Ascending aorta (tissue), 2 donors: ENCODE measurements at regions not wholly inside any gene's neighbourhood (a gene's known extent, or its start where the extent isn't known, plus 50 kb on each side); places are given as distances from the start of the nearest gene placed in this dataset.

Experiments
- DNase-seq, 2 donors: peaks; one replicate each; pipeline ENCODE4 v3.0.0-alpha.2; 2019; ENCODE audit warnings: low spot score in 2 of 2
- H3K27ac ChIP-seq, 2 donors: fragments of 200-600 bp; sonication (generic); one replicate each; pipeline ENCODE4 v1.5.1; 2016 to 2017; ENCODE audit warnings: mild to moderate bottlenecking in 1 of 2
- H3K27me3 ChIP-seq: fragments of 200-600 bp; sonication (generic); one replicate; pipeline ENCODE4 v1.5.1; 2017
- H3K36me3 ChIP-seq, 2 donors: fragments of 200-600 bp; sonication (generic); one replicate each; pipeline ENCODE4 v1.5.1; 2016
- H3K4me1 ChIP-seq, 2 donors: fragments of 200-600 bp; sonication (generic); one replicate each; pipeline ENCODE4 v1.5.1; 2016 to 2017; ENCODE audit warnings: mild to moderate bottlenecking in 1 of 2
- H3K4me3 ChIP-seq, 2 donors: fragments of 200-600 bp; sonication (generic); one replicate each; pipeline ENCODE4 v1.5.1; 2016 to 2017; ENCODE audit warnings: mild to moderate bottlenecking in 1 of 2
- H3K9me3 ChIP-seq, 2 donors: fragments of 200-600 bp; sonication (generic); one replicate each; pipeline ENCODE4 v1.5.1; 2016
- CTCF ChIP-seq, 3 experiments: fragments of 200-600 bp in 2 of 3; fragments of 450-650 bp in 1 of 3; sonication (generic) in 2 of 3; IDR thresholded peaks; one replicate each; pipeline ENCODE4 v1.5.1; 2016 to 2019; ENCODE audit warnings: antibody characterized with exemption in 3 of 3, mild to moderate bottlenecking in 1 of 3, moderate library complexity in 1 of 3
- intact Hi-C: fragments of 100-400 bp; cut with DNase I; formaldehyde crosslinking; loops from one replicate; pipeline ENCODE4 v1.15.1; 2023

GRCh38 chr1:239819756-239820250, 271.9 kb upstream of the FMN2 start:
- no peaks in the 10 kb centered on the region for H3K27me3 ChIP-seq
- intact Hi-C loops = no loop called here
- no peak overlapping the region for H3K27ac ChIP-seq
- H3K4me3 ChIP-seq = no peak overlapping the region
- peaks cover 3 to 9% of the 10 kb centered on the region in 2 donors for H3K4me1 ChIP-seq
- TF ChIP-seq CTCF (IDR thresholded peaks at IDR 0.05) = no peak
- no peaks in the 10 kb centered on the region for H3K9me3 ChIP-seq
- DNase-seq = no peak
- H3K36me3 ChIP-seq = no peaks in the 10 kb centered on the region

- Histone ChIP-seq H3K9me3 (no peaks in the 10 kb centered on the region), H3K4me3 (no peak overlapping the region), H3K4me1 (no peaks in the 10 kb centered on the region), H3K27ac (no peak overlapping the region), H3K27me3 (no peaks in the 10 kb centered on the region), H3K36me3 (no peaks in the 10 kb centered on the region)
- intact Hi-C loops = no loop called here
- TF ChIP-seq CTCF (IDR thresholded peaks at IDR 0.05) = no peak
- no peak for DNase-seq
Observed at GRCh38 chr1:239823852-239824251, 267.8 kb upstream of the FMN2 start.

GRCh38 chr1:239826211-239826610, 265.5 kb upstream of the FMN2 start:
- intact Hi-C loops = no loop called here
- no peaks in the 10 kb centered on the region for H3K36me3 ChIP-seq
- no peaks in the 10 kb centered on the region for H3K9me3 ChIP-seq
- no peak for DNase-seq
- H3K4me1 ChIP-seq = no peaks in the 10 kb centered on the region
- no peak for TF ChIP-seq CTCF (IDR thresholded peaks at IDR 0.05)
- no peak overlapping the region for H3K27ac ChIP-seq
- H3K4me3 ChIP-seq = no peak overlapping the region
- H3K27me3 ChIP-seq = no peaks in the 10 kb centered on the region

GRCh38 chr1:239826736-239827135, 264.9 kb upstream of the FMN2 start:
- H3K9me3 ChIP-seq = no peaks in the 10 kb centered on the region
- H3K4me1 ChIP-seq = no peaks in the 10 kb centered on the region
- intact Hi-C loops = no loop called here
- H3K27me3 ChIP-seq = no peaks in the 10 kb centered on the region
- H3K4me3 ChIP-seq = no peak overlapping the region
- no peak for TF ChIP-seq CTCF (IDR thresholded peaks at IDR 0.05)
- no peak overlapping the region for H3K27ac ChIP-seq
- DNase-seq = no peak
- H3K36me3 ChIP-seq = no peaks in the 10 kb centered on the region

GRCh38 chr1:239829535-239829934, 262.1 kb upstream of the FMN2 start:
- DNase-seq = no peak
- H3K27ac ChIP-seq = no peak overlapping the region
- H3K9me3 ChIP-seq = no peaks in the 10 kb centered on the region
- H3K4me1 ChIP-seq = no peaks in the 10 kb centered on the region
- no peak for TF ChIP-seq CTCF (IDR thresholded peaks at IDR 0.05)
- H3K4me3 ChIP-seq = no peak overlapping the region
- intact Hi-C loops = no loop called here
- H3K27me3 ChIP-seq = no peaks in the 10 kb centered on the region
- H3K36me3 ChIP-seq = no peaks in the 10 kb centered on the region
